ENCODE measurements at regions not wholly inside any gene's neighbourhood (a gene's known extent, or its start where the extent isn't known, plus 50 kb on each side); places are given as distances from the start of the nearest gene placed in this dataset.

DNA sequence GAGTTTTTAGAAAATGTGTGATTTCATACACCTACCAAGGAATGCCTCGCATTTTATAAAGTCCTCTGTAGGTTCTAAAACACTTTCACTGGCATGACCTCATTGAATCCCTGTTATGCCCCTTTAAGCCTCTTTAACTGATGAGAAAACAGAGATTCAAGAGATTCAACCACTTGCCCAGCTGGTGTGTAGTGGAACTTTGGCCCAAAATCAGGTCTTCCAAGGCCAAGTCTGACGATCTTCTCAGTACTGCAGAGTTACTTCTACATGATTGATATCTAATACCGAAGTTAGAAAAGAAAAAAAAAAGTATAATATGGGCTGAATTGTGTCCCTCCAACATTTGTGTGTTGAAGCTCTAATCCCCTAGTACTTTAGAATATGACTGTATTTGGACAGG is 202.0 kb downstream of the WDR11 start (continued):
- TF ChIP-seq, protein P1, sequence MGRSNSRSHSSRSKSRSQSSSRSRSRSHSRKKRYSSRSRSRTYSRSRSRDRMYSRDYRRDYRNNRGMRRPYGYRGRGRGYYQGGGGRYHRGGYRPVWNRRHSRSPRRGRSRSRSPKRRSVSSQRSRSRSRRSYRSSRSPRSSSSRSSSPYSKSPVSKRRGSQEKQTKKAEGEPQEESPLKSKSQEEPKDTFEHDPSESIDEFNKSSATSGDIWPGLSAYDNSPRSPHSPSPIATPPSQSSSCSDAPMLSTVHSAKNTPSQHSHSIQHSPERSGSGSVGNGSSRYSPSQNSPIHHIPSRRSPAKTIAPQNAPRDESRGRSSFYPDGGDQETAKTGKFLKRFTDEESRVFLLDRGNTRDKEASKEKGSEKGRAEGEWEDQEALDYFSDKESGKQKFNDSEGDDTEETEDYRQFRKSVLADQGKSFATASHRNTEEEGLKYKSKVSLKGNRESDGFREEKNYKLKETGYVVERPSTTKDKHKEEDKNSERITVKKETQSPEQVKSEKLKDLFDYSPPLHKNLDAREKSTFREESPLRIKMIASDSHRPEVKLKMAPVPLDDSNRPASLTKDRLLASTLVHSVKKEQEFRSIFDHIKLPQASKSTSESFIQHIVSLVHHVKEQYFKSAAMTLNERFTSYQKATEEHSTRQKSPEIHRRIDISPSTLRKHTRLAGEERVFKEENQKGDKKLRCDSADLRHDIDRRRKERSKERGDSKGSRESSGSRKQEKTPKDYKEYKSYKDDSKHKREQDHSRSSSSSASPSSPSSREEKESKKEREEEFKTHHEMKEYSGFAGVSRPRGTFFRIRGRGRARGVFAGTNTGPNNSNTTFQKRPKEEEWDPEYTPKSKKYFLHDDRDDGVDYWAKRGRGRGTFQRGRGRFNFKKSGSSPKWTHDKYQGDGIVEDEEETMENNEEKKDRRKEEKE (IDR thresholded peaks at IDR 0.05), result no peak
- TF ChIP-seq, protein P2, sequence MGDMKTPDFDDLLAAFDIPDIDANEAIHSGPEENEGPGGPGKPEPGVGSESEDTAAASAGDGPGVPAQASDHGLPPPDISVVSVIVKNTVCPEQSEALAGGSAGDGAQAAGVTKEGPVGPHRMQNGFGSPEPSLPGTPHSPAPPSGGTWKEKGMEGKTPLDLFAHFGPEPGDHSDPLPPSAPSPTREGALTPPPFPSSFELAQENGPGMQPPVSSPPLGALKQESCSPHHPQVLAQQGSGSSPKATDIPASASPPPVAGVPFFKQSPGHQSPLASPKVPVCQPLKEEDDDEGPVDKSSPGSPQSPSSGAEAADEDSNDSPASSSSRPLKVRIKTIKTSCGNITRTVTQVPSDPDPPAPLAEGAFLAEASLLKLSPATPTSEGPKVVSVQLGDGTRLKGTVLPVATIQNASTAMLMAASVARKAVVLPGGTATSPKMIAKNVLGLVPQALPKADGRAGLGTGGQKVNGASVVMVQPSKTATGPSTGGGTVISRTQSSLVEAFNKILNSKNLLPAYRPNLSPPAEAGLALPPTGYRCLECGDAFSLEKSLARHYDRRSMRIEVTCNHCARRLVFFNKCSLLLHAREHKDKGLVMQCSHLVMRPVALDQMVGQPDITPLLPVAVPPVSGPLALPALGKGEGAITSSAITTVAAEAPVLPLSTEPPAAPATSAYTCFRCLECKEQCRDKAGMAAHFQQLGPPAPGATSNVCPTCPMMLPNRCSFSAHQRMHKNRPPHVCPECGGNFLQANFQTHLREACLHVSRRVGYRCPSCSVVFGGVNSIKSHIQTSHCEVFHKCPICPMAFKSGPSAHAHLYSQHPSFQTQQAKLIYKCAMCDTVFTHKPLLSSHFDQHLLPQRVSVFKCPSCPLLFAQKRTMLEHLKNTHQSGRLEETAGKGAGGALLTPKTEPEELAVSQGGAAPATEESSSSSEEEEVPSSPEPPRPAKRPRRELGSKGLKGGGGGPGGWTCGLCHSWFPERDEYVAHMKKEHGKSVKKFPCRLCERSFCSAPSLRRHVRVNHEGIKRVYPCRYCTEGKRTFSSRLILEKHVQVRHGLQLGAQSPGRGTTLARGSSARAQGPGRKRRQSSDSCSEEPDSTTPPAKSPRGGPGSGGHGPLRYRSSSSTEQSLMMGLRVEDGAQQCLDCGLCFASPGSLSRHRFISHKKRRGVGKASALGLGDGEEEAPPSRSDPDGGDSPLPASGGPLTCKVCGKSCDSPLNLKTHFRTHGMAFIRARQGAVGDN (IDR thresholded peaks at IDR 0.05), result no peak
- TF ChIP-seq, protein P3, sequence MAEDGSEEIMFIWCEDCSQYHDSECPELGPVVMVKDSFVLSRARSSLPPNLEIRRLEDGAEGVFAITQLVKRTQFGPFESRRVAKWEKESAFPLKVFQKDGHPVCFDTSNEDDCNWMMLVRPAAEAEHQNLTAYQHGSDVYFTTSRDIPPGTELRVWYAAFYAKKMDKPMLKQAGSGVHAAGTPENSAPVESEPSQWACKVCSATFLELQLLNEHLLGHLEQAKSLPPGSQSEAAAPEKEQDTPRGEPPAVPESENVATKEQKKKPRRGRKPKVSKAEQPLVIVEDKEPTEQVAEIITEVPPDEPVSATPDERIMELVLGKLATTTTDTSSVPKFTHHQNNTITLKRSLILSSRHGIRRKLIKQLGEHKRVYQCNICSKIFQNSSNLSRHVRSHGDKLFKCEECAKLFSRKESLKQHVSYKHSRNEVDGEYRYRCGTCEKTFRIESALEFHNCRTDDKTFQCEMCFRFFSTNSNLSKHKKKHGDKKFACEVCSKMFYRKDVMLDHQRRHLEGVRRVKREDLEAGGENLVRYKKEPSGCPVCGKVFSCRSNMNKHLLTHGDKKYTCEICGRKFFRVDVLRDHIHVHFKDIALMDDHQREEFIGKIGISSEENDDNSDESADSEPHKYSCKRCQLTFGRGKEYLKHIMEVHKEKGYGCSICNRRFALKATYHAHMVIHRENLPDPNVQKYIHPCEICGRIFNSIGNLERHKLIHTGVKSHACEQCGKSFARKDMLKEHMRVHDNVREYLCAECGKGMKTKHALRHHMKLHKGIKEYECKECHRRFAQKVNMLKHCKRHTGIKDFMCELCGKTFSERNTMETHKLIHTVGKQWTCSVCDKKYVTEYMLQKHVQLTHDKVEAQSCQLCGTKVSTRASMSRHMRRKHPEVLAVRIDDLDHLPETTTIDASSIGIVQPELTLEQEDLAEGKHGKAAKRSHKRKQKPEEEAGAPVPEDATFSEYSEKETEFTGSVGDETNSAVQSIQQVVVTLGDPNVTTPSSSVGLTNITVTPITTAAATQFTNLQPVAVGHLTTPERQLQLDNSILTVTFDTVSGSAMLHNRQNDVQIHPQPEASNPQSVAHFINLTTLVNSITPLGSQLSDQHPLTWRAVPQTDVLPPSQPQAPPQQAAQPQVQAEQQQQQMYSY (CRISPR knock-in tag; IDR thresholded peaks at IDR 0.05), result no peak
- TF ChIP-seq MXI1 (IDR thresholded peaks at IDR 0.05; ENCODE audit: low read depth, low read length), result no peak

Data from GM12878 (cell line).